ENCODE measurements at regions not wholly inside any gene's neighbourhood (a gene's known extent, or its start where the extent isn't known, plus 50 kb on each side); places are given as distances from the start of the nearest gene placed in this dataset.

DNA sequence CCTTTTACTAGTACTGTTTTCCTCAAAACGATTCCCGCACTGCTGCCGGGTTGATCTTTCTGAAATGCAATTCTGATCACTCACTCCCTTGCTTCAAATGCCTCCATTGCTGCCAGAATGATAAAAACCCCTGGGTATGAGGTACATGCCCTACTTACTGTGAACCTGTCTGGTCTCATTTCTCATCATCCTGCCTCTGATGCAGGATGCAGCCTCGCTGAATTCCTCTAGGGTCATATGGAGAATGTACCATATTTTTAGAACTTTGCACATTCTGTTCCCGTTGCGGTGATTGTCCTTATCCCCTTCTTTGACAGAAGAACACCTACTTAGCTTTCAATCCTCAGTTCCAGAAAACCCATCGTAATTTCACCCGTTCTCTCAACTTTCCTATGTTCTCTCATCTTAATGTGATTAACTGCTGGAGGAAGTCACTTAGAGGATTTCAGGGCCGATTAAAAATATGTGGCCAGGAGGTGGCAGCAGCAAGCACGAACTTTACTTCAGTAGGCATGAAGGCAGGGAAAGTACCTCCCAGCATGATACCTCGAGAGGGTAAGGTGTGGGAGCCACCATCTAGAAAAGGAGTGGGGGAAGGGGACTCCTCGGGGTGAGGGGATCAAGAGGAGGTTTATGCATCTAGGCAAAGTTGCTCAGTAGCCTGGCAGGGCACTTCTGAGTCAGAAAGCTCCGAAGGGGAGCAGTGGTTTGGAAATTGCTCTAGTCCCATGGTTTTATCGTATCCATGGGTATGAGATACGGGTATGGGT, 361.5 kb upstream of the ZP4 start (continued):
- TF ChIP-seq, protein P1, sequence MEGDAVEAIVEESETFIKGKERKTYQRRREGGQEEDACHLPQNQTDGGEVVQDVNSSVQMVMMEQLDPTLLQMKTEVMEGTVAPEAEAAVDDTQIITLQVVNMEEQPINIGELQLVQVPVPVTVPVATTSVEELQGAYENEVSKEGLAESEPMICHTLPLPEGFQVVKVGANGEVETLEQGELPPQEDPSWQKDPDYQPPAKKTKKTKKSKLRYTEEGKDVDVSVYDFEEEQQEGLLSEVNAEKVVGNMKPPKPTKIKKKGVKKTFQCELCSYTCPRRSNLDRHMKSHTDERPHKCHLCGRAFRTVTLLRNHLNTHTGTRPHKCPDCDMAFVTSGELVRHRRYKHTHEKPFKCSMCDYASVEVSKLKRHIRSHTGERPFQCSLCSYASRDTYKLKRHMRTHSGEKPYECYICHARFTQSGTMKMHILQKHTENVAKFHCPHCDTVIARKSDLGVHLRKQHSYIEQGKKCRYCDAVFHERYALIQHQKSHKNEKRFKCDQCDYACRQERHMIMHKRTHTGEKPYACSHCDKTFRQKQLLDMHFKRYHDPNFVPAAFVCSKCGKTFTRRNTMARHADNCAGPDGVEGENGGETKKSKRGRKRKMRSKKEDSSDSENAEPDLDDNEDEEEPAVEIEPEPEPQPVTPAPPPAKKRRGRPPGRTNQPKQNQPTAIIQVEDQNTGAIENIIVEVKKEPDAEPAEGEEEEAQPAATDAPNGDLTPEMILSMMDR (CRISPR knock-in tag; IDR thresholded peaks at IDR 0.05) = peak; percentile 48
- TF ChIP-seq, protein P2, sequence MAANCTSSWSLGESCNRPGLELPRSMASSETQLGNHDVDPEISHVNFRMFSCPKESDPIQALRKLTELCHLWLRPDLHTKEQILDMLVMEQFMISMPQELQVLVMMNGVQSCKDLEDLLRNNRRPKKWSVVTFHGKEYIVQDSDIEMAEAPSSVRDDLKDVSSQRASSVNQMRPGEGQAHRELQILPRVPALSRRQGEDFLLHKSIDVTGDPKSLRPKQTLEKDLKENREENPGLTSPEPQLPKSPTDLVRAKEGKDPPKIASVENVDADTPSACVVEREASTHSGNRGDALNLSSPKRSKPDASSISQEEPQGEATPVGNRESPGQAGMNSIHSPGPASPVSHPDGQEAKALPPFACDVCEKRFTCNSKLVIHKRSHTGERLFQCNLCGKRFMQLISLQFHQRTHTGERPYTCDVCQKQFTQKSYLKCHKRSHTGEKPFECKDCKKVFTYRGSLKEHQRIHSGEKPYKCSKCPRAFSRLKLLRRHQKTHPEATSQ (CRISPR knock-in tag; IDR thresholded peaks at IDR 0.05; ENCODE audit: borderline replicate concordance) = no peak

DNA sequence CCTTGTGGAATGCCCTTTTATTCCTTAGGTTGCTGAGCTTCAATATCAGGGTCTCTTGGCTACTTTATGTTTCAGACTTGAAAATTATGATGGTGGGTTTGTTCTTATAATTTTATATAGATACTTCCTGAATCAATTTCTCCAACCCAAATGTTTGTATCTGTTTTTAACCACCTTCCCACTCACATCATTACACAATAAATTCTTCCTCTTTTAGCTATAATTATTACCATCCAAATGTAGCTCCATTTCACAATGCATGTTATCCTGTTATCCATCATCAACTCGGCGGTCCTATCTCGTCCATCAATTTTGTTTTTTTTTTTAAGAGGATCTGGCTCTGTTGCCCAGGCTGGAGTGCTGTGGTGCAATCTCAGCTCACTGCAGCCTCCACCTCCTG, 357.6 kb upstream of the ZP4 start:
- H3K79me2 ChIP-seq (ENCODE audit: insufficient read depth, low read length) = no peaks in the 10 kb centered on the region
- H2AFZ ChIP-seq (ENCODE audit: low read length) = no peak overlapping the region
- no peaks in the 10 kb centered on the region for H4K20me1 ChIP-seq (ENCODE audit: insufficient read depth, low read length)
- BruUV-seq (replicated peaks) = no TSS peak
- no peaks in the 10 kb centered on the region for H3K27me3 ChIP-seq (ENCODE audit: control insufficient read depth in 1 of 2, insufficient read depth in 2 of 2, low read length in 2 of 2)
- no peaks in the 10 kb centered on the region for H3K36me3 ChIP-seq (replicated peaks in 1 of 2; ENCODE audit: control insufficient read depth in 1 of 2, insufficient read depth in 2 of 2, low read length in 2 of 2)
- in situ Hi-C loops (cut with HindIII; ENCODE audit: extremely low pct_ligation_motif_present, low pct_unique_long_range_greater_than_20kb) (no loop called here), intact Hi-C loops (cut with micrococcal nuclease; ENCODE audit: unreplicated experiment) (no loop called here)
- 4% methylated on average over 3 of the region's 3 CpGs for WGBS (ENCODE audit: low lambda C conversion rate)
- no peak overlapping the region for H3K4me2 ChIP-seq (ENCODE audit: low read depth, low read length)
- no peaks in the 10 kb centered on the region for H3K4me1 ChIP-seq (ENCODE audit: insufficient read depth, low read length)
- H3K9me3 ChIP-seq (ENCODE audit: low read length) = peaks cover 63% of the 10 kb centered on the region
- ChIA-PET POLR2A (no interaction called here), CTCF (ENCODE audit: low intra/inter-chr PET ratio, low total read pairs) (no interaction called here)
- ATAC-seq (no peak), DNase-seq (ENCODE audit: low spot score) (no peak), FAIRE-seq (no peak)
- no peak overlapping the region for H3K27ac ChIP-seq (ENCODE audit: extremely low read length, insufficient read depth, low read length)
- H3K9ac ChIP-seq (ENCODE audit: insufficient read depth, low read depth, low read length) = no peak overlapping the region
- H3K4me3 ChIP-seq (replicated peaks in 1 of 3; ENCODE audit: insufficient read depth in 1 of 3, low read depth in 2 of 3, low read length in 3 of 3) = no peak overlapping the region
- TF ChIP-seq ZNF160 (CRISPR knock-in tag; IDR thresholded peaks at IDR 0.05) (no peak), ETV5 (CRISPR knock-in tag; IDR thresholded peaks at IDR 0.05; ENCODE audit: borderline replicate concordance) (no peak), ZSCAN20 (CRISPR knock-in tag; IDR thresholded peaks at IDR 0.05; ENCODE audit: borderline replicate concordance) (no peak), SRSF4 (IDR thresholded peaks at IDR 0.05; ENCODE audit: low read depth, low read length, poor library complexity, severe bottlenecking) (no peak), RARA (CRISPR knock-in tag; IDR thresholded peaks at IDR 0.05) (no peak), ZNF251 (CRISPR knock-in tag; IDR thresholded peaks at IDR 0.05) (no peak), POLR2A (IDR thresholded peaks at IDR 0.05; ENCODE audit: insufficient read depth in 1 of 2, low read depth in 2 of 2, low read length in 2 of 2) (no peak), FOXM1 (CRISPR knock-in tag; IDR thresholded peaks at IDR 0.05) (no peak), ZNF432 (CRISPR knock-in tag; IDR thresholded peaks at IDR 0.05; ENCODE audit: borderline replicate concordance) (no peak), ZNF839 (CRISPR knock-in tag; IDR thresholded peaks at IDR 0.05; ENCODE audit: borderline replicate concordance) (no peak), REXO4 (CRISPR knock-in tag; IDR thresholded peaks at IDR 0.05; ENCODE audit: borderline replicate concordance) (no peak), ZNF296 (CRISPR knock-in tag; conservative IDR thresholded peaks at IDR 0.05) (no peak), NR2F6 (IDR thresholded peaks at IDR 0.05) (no peak), NR2F6 (CRISPR knock-in tag; IDR thresholded peaks at IDR 0.05) (no peak), SNAPC2 (CRISPR knock-in tag; IDR thresholded peaks at IDR 0.05) (no peak)
- TF ChIP-seq, protein P3, sequence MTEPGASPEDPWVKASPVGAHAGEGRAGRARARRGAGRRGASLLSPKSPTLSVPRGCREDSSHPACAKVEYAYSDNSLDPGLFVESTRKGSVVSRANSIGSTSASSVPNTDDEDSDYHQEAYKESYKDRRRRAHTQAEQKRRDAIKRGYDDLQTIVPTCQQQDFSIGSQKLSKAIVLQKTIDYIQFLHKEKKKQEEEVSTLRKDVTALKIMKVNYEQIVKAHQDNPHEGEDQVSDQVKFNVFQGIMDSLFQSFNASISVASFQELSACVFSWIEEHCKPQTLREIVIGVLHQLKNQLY (CRISPR knock-in tag; IDR thresholded peaks at IDR 0.05) = no peak
- TF ChIP-seq, protein P4, sequence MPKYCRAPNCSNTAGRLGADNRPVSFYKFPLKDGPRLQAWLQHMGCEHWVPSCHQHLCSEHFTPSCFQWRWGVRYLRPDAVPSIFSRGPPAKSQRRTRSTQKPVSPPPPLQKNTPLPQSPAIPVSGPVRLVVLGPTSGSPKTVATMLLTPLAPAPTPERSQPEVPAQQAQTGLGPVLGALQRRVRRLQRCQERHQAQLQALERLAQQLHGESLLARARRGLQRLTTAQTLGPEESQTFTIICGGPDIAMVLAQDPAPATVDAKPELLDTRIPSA (CRISPR knock-in tag; IDR thresholded peaks at IDR 0.05; ENCODE audit: borderline replicate concordance) = no peak
